ENCODE measurements at regions not wholly inside any gene's neighbourhood (a gene's known extent, or its start where the extent isn't known, plus 50 kb on each side); places are given as distances from the start of the nearest gene placed in this dataset.

DNA sequence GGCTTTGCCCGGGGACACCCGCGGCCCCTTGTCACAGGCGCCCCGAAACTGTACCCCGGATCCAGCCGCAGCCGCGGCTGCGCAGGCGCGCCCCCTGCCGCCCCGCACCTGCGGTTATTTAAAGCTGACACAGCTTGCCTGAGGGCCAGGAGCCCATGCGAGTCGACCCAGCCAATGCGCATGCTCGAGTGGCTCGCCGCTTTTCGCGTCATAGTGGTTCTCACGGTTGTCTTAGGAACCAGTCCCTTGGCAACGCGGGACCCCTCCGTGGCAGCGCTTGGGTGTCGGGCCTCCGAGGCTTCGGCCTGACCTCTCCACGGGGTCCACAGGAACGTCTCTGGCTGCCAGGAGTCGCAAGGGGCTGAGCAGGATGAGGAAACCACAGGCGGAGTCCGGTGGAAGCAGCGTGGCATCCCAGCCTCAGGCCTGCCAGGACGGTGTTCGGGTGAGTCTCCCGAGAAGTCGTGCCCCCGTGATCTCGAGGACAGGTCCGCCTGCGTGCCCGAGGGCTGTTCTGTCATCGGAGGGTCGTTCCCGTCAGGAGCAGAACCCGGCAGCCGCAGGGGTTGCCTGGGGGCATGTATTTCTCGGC lies 716.9 kb downstream of the KCNJ18 start:
- TF ChIP-seq TAF1 (IDR thresholded peaks at IDR 0.05; ENCODE audit: borderline replicate concordance, low read depth, low read length) = no peak
- TF ChIP-seq POLR2AphosphoS5 (IDR thresholded peaks at IDR 0.05; ENCODE audit: low read depth, low read length) = no peak
- TF ChIP-seq POLR2A (IDR thresholded peaks at IDR 0.05; ENCODE audit: low read depth, low read length) = no peak
- FAIRE-seq (no peak), DNase-seq (ENCODE audit: insufficient read length) (no peak)

DNA sequence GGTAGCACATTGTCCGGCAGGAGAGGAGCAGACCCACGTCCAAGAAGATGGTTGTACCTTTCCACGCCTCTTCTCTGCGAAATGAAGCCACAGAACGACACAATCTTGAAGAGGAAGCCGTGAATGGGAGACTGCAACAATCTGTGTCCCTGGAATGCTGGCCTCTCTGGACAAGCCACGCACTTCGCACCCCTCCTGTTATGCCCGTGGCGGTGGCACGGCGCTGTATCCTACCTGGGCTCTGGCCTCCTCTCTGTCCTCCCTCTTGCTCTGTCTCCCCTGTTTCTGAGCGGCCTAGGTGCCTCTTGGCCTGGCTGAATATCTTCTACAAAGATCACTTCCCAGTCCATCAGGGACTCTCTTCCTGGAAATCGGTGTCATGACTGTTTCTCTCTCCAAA lies 717.8 kb downstream of the KCNJ18 start:
- no peak for DNase-seq (ENCODE audit: insufficient read length)
- FAIRE-seq = no peak
- TF ChIP-seq TAF1 (IDR thresholded peaks at IDR 0.05; ENCODE audit: borderline replicate concordance, low read depth, low read length) = no peak

DNA sequence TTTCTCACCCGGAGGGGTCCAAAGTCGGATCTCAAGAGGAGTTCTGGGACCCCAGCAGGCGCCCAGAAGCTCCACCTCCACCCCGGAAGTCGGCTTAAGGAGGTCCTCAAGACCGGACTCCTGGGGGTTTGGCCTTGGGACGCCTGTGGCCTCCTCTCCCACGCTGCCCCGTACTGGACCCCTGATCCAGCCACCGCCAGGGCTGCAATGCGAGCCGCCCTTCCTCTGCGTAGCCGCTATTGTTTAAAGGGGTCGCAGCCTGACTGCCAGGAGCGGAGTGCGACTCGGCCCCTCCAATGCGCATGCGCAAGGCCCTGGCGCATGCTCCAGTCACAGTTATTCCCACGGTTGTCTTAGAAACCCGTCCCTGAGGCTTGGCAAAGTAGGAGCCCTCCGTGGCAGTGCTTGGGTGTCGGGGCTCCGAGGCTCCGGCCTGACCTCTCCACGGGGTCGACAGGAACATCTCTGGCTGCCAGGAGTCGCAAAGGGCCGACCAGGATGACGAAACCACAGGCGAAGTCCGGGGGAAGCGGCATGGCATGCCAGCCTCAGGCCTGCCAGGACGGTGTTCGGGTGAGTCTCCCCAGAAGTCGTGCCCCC lies 719.0 kb downstream of the KCNJ18 start:
- DNase-seq (ENCODE audit: insufficient read length) = no peak
- TF ChIP-seq TAF1 (IDR thresholded peaks at IDR 0.05; ENCODE audit: borderline replicate concordance, low read depth, low read length) (no peak), POLR2AphosphoS5 (IDR thresholded peaks at IDR 0.05; ENCODE audit: low read depth, low read length) (no peak), POLR2A (IDR thresholded peaks at IDR 0.05; ENCODE audit: low read depth, low read length) (no peak)
- no peak for FAIRE-seq

DNA sequence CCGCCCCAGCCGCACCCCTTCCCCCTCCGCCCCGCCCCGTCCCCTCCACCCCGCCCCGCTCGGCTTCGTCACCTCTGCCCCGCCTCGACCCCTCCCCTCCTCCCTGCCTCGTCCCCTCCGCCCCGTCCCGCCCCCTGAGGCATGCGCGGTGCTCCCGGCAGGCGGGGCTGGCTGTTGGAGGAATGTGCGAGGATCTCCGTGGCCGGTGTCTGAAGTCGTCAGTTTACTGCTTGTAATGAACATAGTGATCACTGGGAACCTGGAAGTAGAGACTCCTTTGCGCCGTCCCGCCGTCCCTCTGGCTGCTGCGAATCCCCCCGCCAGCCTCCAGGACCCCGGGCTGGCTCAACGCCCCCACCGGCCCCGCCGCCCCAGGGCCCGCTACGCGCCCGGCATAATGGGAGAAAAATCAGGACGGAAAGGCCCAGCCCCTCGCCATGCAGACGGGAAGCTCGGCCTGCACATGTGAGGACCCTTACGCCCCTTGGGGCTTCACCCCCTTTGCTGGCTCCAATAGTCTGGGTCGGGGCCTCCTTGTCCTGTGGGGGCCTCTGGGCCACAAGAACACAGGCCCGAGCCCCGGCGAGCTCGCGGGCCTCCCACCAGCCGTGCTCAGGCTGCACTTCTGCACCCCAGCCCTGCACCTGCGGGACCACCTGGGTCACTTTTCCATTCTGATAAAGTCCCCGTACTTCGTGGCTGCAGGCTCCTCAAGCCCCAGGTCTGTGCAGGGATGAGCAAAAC lies 743.1 kb downstream of the KCNJ18 start:
- DNase-seq (ENCODE audit: insufficient read length) (no peak), FAIRE-seq (no peak)
- TF ChIP-seq TAF1 (IDR thresholded peaks at IDR 0.05; ENCODE audit: borderline replicate concordance, low read depth, low read length) = no peak
- no peak for TF ChIP-seq POLR2A (IDR thresholded peaks at IDR 0.05; ENCODE audit: low read depth, low read length)
- TF ChIP-seq POLR2AphosphoS5 (IDR thresholded peaks at IDR 0.05; ENCODE audit: low read depth, low read length) = no peak

DNA sequence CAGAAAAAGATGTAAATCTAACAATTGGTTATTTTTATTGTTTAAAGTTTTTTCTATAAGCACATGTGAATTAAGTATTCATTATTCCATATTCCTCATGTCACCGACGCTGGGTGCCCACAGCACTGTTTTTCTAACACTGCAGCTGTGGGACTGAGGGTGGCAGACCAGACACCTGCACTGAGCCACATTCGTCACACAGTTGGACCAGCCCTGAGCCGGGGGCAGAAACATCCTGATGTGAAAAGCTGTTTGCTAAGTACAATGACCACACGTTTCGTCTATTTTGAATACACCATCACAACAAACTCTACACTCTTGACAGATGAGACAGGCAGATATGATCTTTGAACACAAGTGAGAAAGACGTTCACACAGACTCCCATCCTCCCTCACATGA lies 749.5 kb downstream of the KCNJ18 start:
- DNase-seq (ENCODE audit: insufficient read length) = no peak
- no peak for FAIRE-seq

DNA sequence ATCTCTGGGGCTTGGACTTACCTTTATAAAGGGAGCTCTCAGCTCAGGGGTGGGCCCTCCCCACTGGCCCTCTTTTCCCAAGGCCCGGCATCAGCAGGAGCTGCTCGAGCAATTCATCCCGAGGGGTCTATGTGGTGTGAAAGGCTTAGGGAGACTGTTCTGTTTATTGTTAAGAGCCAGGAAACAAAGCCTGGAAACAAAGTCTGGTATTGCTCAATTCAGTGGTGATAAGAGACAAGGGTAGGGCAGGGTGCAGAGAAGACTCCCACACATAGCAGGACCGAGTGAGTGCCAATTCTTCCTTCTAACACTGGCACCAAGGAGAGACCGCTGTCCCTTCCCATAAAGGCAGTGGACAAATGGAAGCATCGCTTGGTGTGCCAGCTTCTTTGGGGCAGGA lies 750.7 kb downstream of the KCNJ18 start:
- TF ChIP-seq TAF1 (IDR thresholded peaks at IDR 0.05; ENCODE audit: borderline replicate concordance, low read depth, low read length) (no peak), POLR2AphosphoS5 (IDR thresholded peaks at IDR 0.05; ENCODE audit: low read depth, low read length) (no peak), POLR2A (IDR thresholded peaks at IDR 0.05; ENCODE audit: low read depth, low read length) (no peak)
- no peak for DNase-seq (ENCODE audit: insufficient read length)
- no peak for FAIRE-seq

More for the DNA sequence above, 749.5 kb downstream of the KCNJ18 start:
- TF ChIP-seq TAF1 (IDR thresholded peaks at IDR 0.05; ENCODE audit: borderline replicate concordance, low read depth, low read length) (no peak), POLR2A (IDR thresholded peaks at IDR 0.05; ENCODE audit: low read depth, low read length) (no peak), POLR2AphosphoS5 (IDR thresholded peaks at IDR 0.05; ENCODE audit: low read depth, low read length) (no peak)

DNA sequence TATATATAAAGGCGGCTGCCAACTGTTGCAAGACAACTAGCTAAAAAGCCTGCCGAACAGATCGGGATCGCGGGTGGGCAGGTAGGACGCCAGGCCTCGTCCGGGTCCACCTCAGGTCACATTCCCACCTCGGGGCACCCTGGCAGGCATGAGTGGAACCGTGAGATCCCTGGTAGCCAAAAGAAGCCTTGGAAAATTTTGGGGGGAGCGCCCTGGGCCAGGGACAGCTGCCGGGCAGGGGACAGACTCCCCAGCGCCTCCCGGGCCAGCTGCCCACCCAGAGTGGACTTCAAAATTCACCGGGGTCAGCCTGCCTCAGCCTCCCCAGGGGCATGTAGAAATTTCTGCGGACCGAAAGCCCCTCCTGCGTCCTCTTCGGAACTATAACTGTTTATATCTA lies 760.9 kb downstream of the KCNJ18 start:
- DNase-seq (ENCODE audit: insufficient read length) (no peak), FAIRE-seq (no peak)
- TF ChIP-seq TAF1 (IDR thresholded peaks at IDR 0.05; ENCODE audit: borderline replicate concordance, low read depth, low read length) (no peak), POLR2AphosphoS5 (IDR thresholded peaks at IDR 0.05; ENCODE audit: low read depth, low read length) (no peak), POLR2A (IDR thresholded peaks at IDR 0.05; ENCODE audit: low read depth, low read length) (no peak)

DNA sequence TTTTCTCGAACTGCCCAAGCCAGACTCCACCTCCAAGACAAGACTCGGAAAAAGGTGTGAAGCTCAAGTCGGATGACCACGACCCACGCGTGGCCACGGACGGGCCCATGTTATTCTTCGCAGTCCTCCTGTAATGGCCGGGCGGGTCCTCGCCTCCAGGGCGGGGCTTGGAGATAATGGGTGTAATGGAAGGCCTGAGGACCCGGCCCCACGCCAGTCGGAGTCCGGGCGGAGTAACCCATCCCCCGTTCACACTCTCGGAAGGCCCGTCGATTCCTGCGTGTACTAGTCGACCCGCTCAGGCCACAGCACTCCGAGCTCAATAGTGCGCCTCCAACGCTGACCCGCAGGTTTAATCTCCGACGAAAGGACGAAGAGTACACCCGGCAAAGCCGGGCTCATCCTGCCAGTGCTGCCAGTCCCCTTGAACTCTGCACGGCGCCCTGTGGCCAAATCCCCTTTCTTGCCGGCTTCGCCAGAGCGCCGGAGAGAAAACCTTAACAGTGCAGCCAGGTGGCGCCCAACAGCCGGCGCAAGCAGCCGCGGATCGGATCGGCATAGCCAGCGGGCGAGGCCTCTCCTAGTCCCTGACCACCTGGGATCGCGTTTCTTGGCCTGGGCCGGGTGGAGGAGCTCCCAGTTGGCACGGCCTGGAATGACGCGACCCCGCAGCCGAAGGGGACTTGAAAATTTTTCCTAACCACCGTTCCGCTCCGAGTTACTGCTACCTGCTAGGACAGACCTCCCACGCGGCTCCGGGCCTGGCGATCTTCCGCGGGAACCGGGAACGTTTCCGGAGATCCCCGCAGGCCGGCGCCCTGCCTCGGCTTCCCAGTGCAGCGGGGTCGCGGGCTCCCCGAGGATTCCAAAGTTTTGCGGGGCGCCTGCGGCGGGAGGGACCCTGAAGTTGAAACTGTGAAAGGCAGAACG lies 762.0 kb downstream of the KCNJ18 start:
- DNase-seq (ENCODE audit: insufficient read length) = no peak
- TF ChIP-seq POLR2A (IDR thresholded peaks at IDR 0.05; ENCODE audit: low read depth, low read length) (no peak), TAF1 (IDR thresholded peaks at IDR 0.05; ENCODE audit: borderline replicate concordance, low read depth, low read length) (no peak), POLR2AphosphoS5 (IDR thresholded peaks at IDR 0.05; ENCODE audit: low read depth, low read length) (no peak)
- no peak for FAIRE-seq

DNA sequence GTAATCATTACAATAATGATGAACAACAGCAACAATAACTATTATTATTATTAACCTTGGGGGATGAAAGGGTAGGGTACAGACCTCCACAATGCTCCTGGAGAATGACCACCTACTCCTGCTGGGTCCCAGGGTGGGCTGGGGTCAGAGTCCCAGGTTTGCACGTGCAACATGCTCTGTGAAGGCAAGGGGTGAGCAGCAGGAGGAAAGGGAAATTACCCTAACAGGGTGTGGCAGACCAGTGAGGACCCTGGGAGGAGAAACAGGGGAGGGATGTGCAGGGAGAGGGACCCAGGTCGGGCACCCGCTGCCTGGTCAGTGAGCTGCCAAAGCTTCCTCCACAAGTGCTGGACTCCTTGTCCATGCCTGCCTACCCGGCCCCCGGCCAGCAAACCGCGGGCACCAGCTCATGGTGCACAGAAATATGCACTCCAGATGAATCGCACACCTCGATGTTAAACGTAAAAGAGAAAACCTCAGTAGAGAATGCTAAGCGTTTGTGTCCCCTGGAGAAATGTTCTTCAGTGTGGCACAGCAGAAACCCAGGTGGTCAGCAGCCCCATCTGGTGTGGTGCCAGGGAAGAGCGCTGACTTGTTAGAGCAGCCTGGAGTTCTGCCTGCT lies 767.1 kb downstream of the KCNJ18 start:
- TF ChIP-seq POLR2A (IDR thresholded peaks at IDR 0.05; ENCODE audit: low read depth, low read length) (no peak), POLR2AphosphoS5 (IDR thresholded peaks at IDR 0.05; ENCODE audit: low read depth, low read length) (no peak), TAF1 (IDR thresholded peaks at IDR 0.05; ENCODE audit: borderline replicate concordance, low read depth, low read length) (no peak)
- FAIRE-seq (no peak), DNase-seq (ENCODE audit: insufficient read length) (no peak)

DNA sequence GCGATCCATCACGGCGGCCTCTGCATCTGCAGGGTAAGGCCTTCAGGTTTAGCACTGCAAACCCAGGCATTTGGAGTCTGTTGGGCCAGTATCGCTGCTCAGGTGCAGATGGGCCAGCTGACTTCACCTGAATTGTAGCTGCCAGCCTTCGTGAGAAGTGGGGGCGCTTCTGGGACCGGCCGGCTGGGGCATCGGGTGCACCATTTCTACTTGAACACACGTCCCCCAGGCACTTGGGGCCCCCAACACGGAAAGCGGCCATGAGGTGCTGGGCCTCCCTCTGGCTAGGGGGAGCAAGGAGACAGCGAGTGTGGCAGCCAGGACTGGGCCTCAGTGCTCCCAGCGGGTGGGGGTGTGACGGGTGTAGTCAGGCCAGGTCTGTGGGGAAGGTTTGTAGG lies 767.6 kb downstream of the KCNJ18 start:
- TF ChIP-seq TAF1 (IDR thresholded peaks at IDR 0.05; ENCODE audit: borderline replicate concordance, low read depth, low read length) (no peak), POLR2A (IDR thresholded peaks at IDR 0.05; ENCODE audit: low read depth, low read length) (no peak), POLR2AphosphoS5 (IDR thresholded peaks at IDR 0.05; ENCODE audit: low read depth, low read length) (no peak)
- no peak for DNase-seq (ENCODE audit: insufficient read length)
- FAIRE-seq = no peak
